Stimulated activated CD8-positive, alpha-beta memory T cell treated with anti-CD3 and anti-CD28 coated beads, Interleukin-7, amount 100 ng/mL, for 4 hours (primary cell): ENCODE measurements at regions not wholly inside any gene's neighbourhood (a gene's known extent, or its start where the extent isn't known, plus 50 kb on each side); places are given as distances from the start of the nearest gene placed in this dataset.
"Not testable (repeated sequence)": the region's sequence is repeated elsewhere in the genome, so short reads cannot be mapped to it uniquely, and the experiment has no call there.

Experiments
- DNase-seq, 2 donors: peaks; one replicate each; pipeline ENCODE4 v3.0.0-alpha.2; 2020; ENCODE audit warnings: low read depth in 2 of 2

DNA sequence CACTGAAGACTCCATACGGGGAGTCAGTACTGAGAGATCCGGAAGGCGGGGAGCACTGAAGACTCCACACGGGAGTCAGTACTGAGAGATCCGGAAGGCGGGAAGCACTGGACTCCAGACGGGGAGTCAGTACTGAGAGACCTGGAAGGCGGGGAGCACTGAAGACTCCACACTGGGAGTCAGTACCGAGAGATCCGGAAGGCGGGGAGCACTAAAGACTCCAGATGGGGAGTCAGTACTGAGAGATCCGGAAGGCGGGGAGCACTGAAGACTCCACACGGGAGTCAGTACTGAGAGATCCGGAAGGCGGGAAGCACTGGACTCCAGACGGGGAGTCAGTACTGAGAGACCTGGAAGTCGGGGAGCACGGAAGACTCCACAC is 77.2 kb downstream of the DLL1 start:
- not testable (repeated sequence) for DNase-seq

DNA sequence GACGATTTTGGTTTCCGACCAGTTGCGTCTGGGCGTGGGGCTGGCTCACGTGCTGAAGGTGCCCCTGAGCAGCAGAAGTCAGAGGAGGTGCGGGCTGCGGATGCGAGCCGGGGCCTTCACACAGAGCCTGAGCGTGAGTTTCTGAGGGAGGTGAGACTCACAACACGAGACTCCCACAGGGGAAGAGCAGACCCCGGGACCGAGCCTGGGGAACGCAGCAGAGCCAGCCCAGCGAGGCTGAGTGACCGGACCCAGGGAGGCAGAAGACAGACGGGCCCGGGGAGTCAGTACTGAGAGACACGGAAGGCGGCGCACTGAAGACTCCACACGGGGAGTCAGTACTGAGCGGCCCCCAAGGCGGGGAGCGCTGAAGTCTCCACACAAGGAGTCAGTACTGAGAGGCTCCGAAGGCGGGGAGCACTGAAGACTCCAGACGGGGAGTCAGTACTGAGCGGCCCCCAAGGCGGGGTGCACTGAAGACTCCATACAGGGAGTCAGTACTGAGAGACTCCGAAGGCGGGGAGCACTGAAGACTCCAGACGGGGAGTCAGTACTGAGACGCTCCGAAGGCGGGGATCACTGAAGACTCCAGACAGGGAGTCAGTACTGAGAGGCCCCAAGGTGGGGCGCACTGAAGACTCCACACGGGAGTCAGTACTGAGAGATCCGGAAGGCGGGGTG is 77.8 kb downstream of the DLL1 start:
- no peak for DNase-seq

DNA sequence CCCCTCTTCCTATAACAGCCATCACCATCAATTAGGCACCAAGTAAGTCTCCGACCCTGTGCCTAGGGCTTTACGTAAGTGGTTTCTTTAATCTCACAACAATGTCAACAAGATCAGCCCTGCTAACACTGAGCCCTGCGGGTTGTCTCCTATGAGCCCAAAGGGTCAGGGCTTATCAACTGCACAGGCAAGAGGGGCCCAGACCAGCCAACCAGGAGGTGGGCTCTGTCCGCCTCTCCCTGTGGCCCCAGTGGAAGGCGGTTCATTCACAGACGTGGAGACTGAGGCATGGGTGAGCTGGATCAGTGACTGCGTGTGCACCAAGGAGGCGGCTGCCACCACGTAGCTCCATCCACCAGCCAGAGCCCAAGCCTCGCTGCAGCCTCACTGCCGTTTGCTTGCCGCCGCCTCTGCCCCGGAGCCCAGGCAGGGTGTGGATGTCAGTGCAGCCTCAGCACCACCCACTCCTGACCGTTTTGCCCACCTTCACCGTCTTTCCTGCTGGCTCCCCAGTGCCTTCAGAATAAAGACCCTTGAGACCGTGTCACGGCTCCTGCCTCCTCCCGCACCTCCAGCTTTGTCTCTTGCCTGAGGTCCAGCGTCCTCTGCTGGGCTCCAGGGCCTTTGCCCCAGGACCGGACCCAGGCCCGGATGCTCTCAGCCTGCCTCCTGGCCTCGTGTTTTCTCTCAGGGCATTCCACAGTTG is 78.7 kb downstream of the DLL1 start:
- DNase-seq: no peak

DNA sequence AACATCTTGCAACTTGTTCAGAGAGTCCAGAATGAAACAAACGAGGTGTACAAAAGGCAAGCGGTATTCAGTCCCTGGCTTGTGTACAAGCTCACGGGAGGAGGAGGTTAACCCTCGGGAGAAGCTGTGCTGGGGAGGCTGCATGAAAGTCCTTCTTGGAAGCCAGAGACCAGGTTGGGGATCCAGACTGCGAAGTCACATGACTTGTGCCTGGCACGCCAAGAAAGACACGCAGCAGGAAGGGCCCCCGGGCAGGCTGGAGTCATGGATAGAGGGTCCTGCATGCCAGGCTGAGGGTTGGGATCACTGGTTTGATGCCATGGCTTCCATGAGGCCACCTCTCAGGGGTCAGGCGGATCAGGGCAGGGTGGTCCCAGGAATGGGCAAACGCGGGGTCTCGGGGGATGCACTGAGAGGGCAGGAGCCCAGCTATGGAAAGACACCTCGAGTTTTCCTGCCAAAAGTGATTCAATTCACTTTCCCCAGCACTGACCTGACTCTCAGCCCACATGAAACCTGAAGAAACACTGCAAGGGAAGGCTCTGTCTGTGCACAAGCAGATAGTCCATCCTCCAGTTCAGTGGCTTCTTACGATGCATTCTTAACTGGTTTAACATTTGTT is 79.4 kb downstream of the DLL1 start:
- no peak for DNase-seq

DNA sequence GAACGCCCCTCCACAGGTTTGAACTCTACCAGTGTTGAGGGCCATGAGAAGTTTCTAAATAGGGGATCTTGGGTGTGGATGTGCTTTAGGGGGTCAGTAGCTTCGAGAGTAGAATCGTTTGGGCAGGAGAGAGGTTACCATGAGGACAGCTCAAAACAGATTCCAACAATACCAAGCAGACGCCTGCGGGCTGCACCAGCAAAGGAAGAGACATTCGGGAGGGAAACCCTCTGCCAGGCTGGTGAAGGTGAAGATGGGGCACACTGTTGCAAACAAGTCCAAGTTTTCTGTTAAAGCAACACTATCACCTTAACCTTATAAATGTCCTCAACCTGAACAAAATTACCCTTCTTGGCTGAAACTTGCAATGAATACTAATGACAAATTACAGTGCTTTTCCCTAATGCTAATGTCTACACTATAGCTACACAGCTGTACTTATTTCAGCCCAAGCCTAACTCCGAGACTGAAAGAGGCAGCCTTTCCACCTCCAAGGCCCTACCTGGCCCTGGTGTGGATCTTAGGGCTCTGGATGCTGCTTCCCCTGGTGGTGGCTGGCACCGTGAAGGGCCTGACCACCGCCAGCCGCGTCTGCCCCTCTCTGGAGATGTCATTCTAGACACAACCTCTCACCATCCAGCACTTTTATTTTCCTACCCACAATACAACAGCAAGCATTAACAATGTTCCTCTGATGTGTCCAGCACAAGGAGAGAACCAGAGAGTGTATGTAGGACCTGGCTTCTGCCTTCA is 80.1 kb downstream of the DLL1 start:
- DNase-seq: no peak

DNA sequence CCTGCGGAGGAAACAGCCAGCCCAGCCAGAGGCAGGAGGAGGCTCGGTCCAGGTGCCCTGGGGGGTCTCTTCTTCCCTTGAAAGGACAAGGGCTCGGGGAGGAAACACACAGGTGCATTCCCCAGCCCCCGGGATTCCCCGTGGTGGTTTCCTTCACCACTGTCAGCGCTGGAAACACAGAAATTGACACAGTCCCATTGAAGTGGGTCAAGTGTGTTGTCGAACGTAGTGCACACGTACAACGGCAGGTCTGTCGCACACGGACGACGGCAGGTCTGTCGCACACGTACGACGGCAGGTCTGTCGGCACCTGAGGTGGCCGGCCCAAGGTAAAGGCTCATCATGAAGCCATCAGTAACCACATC is 80.9 kb downstream of the DLL1 start:
- DNase-seq: no peak

DNA sequence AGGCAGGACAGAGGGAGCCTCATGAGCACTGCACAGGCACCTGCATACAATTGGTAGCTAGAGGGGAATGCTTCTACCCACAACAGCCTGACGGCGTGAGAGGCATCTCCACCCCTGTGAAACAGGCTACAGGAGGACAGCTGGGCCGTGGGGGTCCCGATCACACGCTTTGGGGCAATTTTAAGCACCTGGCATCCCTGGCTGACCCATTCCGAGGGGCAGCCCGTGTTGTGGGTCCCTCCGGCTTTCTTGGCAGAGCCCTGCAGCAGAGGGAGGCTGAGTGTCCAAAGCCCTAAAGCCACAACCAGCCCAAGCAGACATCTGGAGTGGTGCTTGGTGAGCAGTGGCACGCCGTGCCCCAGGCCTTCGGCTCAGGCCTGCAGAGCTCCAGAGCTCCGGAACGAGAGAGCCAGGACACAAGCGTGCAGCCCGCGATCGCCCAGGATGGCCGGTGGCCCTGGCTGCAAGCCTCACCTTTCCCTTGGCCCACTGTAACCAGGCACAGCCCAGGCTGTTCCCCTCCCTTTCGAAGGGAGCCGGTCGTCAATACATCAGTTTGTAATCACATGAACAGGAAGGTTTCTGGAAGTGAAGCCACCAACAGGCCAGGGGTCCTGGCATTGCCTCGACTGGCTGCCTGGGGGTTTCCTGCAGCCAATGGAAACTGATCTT is 81.4 kb downstream of the DLL1 start:
- DNase-seq: no peak

DNA sequence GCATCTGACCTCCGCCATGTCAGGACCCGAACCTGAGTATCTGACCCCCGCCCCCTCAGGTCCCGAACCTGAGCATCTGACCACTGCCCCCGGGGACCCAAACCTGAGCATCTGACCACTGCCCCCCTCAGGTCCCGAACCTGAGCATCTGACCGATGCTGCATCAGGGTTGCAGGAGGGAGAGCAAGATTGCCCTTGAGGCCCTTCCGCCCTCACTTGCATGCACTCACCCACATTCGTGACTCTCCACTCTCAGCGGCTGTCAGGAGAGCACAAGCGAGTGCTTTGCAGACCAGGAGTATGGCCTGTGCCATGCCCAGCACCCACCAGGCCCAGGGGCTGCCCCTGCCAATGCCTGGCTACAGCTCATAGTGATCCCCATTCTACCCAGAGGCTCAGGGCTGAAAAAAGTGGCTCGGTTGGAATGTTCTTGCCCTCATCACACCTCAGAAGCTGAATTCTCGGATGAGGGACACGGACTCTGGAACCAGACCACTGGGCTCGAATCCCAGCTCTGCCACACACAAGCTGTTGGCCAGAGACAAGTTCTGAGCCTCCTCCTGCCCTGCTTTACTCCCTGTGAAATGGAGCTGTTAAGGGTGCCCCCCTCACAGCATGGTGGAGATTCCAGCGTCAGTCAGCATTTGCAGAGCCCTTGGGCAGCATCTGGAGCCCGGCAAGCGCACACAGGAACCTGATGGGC is 82.1 kb downstream of the DLL1 start:
- no peak for DNase-seq

DNA sequence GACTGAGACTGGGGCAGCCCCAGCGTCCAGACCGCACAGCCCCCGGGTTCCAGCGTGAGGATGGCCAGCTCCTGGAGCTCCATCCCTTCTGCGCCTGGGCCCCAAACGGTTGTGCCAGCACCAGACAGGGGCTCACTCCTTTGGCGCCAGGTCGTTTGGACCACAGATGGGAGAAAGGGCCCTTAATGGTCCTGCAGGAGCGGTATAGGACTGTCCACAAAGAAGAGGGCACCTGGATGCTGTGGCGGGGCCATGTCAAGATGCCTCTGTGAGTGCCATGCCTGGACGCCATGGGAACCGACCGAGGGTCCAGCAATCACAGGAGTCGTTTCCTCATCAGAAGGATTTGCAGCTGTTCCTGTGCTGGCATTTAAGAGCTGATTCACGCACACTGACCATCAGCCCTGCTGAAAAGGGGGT is 82.7 kb downstream of the DLL1 start:
- DNase-seq: no peak

DNA sequence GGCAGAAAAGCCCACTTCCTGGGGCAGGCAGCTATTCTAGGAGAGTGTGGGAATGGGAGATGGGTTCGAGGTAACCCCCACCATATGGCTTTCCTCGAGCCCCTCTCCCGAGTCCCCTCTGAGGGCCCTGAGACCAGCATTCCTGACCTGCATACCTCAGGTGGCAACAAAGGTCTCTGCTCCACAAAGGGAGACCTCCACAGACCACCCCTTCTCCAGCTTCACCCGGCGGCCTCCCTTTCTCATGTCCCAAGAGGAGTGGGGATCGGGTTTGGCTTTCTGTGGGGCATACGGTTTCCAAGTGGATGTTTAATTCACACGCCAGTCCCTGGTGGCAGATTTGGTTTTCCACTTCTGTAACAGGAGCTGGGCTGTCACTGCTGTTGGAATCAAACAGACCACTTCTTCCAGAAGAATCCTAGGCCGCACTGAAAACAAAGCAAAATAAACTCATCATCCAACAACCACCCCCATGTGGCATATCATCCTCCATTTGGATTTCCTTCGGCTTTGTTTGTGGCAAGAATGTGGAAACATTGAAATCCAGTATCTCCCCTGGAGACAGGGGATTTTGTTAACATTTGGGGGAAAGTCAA is 83.2 kb downstream of the DLL1 start:
- no peak for DNase-seq

DNA sequence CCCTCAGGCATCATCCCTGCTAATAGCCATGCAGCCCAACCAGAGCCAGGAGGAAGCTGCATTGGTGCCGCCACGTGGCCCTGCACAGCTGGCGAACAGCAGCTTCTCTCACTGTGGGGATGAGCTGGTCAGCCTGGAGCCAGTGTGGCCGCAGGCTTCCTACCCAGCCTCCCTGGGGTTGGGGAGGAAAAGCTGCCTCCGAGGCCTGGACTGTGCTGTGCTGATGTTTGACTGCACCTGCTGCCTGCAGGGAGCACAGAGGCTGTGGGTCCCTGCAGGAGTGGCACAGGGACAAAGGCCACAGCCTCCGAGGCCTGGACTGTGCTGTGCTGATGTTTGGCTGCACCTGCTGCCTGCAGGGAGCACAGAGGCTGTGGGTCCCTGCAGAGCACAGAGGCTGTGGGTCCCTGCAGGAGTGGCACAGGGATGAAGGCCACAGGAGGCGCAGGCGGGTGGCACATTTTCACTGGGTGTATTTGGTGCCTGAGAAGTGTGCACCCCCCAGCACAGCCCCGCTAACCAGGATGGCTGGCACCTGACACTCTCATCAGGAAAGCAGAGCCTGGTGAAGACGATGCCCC is 83.9 kb downstream of the DLL1 start:
- no peak for DNase-seq

DNA sequence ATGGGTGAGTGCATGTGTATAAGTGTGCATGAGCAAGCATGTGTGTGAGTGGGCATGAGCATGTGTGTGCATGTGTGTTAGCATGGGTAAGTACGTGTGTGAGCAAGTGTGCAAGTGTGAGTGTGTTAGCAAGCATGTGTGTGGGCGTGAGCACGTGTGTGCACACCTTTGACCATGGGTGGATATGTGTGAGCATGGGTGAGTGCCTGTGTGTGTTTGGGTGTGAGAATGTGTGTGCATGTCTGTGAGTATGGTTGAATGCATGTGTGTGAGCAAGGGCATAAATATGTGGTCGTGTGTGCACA is 84.6 kb downstream of the DLL1 start:
- no peak for DNase-seq

DNA sequence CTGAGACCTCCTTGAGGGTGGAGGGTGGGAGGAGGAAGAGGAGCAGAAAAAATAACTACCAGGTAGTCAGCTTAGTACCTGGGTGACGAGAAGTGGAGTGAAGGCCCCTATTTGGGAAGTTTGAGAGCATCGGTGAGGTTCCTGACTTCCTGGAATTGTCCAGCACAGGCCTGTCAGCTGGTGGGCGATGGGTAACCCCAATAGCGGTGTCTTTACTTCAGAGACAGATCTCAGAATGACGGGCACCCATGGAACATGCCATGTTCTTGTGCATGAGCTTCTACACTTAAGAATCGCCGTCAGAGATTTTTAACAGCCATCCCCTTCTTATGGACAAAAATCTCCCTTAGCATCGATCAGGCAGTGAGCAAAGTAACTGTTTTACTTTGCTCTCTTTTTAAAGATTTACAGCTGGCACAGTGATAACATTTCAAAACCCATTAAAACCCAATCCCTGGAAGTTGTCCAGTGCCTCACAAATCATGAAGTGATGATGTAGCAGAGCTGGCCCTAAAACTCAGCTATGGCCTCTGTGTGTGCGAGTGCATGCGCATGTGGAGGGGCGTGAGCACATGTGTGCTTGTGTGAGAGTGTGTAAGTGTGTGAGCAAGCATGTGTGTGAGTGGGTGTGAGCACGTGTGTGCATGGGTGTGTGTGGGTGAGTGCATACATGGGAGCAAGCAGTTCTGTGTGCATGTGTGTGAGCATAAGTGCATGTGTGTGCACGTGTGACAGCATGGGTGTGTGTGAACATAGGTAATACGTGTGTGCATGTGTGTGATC is 85.2 kb downstream of the DLL1 start:
- DNase-seq: no peak

DNA sequence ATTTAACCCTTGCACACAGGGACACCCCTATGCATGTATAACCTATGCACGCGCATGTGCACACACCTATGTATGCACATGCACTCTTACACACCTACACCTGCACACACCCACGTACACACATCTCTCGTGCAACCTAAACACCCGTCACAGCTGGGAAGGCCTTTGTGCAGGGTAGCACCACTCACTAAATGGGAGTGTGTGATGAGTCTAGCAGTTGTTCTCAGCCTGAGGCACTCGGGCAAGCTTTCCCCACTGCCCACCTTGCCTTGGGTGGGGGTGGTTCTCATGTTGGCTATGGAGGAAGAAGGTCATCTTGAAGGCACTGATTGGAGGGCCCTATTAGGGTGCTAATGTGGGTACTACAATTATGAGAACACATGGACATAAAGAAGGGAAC is 85.8 kb downstream of the DLL1 start:
- DNase-seq: no peak

DNA sequence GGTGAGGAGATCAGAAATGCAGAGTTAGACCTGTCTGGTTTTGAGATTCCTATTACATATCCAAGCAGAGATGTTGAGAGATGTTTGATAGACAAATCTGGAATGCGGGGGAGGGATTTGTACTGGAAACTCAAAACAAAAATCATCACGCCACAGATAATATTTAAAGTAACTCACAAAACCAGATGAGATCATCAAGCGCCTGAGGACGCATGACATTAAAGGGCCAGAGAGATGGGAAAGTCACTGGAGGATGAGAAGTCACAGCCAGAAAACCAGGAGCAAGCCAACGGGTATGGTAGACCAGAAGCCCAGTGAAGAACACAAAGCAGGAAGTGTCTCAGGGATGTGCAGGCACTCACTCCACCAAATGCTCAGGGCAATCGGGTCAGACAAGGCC is 87.7 kb downstream of the DLL1 start:
- DNase-seq: no peak

DNA sequence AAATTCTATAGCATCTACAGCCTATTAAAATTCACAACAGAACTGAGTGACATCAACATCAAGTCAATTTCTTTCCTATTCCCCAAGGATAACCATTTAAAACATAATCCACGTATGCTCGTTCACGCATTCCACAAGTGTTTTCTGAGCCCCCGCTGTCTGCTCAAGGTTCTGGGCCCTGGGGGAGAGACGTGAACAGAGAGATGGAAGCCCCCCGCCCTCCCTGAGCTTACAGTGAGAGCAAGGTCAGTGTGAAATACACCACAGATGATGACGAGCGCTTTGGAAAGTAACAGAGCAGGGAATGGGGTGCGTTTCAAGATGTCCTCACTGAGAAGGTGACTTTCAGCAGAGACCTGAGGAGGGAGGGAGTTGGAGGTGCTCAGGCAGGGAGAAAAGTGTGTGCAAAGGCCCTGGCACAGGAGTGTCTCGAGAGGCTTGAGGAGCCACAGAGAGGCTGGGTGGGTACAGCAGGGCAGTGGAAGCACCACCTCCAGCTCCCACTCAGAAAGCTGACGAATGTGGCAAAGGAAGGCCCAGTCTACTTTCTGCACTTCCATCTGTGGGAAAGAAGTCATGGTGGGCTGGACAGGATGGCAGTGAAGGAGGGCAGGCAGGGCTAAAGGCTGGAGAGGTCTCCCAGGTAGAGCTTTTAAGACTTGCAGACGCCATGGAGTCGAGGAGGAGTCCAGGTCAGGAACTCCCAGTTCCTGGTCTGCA is 88.3 kb downstream of the DLL1 start:
- no peak for DNase-seq

DNA sequence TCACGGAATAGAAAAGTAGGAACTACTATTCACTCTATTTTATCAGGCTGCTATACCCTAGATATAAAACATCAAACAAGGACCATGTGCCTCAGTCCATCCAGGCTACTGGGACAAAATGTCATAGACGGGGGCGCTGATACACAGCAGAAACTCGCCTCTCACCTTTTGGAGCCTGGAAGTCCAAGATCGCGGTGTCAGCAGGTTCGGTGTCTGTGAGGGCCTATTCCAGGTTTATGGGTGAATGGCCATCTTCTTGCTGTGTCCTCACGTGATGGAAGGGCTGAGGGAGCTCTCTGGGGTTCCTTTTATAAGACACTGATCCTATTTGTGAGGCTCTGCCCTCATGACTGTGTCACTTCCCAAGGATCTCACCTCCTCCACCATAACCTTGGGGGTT is 89.5 kb downstream of the DLL1 start:
- no peak for DNase-seq

DNA sequence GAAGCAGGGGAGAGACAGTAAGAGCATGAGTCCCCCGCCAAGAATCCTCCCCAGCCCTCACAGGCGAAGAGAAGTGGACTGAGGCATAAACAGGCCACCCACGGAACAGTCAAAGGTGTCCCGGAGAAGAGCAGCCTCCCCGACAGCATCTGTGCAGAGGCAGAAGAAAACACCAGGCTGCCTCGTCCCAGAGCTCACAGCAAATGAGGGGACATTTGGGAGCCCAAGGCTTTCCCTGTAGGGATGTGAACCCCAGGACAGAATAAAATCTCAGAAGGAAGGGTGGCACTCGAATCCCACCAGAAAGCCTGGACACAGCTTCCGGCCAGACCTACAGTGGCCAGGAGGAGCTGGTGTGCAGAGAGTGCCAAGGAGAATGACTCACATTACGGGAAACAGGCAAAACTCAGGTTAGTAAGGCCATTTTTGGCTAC is 90.4 kb downstream of the DLL1 start:
- no peak for DNase-seq

DNA sequence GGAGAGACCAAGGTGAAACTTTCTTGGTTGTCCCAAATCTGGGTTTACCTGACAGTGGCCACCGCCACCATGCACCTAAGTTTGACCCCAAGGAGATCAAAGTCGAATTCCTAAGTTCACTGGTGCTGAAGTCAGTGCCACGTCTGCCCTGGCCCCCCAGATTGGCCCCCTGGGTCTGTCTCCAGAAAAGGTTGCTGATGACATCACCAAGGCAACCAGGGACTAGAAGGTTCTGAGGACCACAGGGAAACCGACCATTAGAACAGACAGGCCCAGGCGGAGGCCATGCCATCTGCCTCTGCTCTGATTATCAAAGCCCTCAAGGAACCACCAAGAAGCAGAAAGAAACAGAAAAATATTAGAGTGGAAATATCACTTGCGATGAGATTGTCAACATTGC is 91.2 kb downstream of the DLL1 start:
- DNase-seq: no peak
